Thymus (tissue), 11 donors: ENCODE measurements at regions not wholly inside any gene's neighbourhood (a gene's known extent, or its start where the extent isn't known, plus 50 kb on each side); places are given as distances from the start of the nearest gene placed in this dataset.
"Not testable (repeated sequence)": the region's sequence is repeated elsewhere in the genome, so short reads cannot be mapped to it uniquely, and the experiment has no call there.

Experiments
- DNase-seq, 9 donors: peaks; one replicate each; pipeline ENCODE4 v3.0.0-alpha.2; 2013; ENCODE audit warnings: low spot score in 9 of 9, low read depth in 6 of 9, missing footprints in 1 of 9
- H3K27ac ChIP-seq, 2 donors: one replicate each; pipeline ENCODE4 v1.5.1; 2013; ENCODE audit warnings: control low read depth in 1 of 2, low read depth in 1 of 2, low read length in 1 of 2, mild to moderate bottlenecking in 1 of 2, moderate library complexity in 1 of 2
- H3K27me3 ChIP-seq, 2 donors: one replicate each; pipeline ENCODE4 v1.5.1; 2013; ENCODE audit warnings: low read length in 1 of 2; ENCODE audit not compliant: control insufficient read depth in 2 of 2, insufficient read depth in 1 of 2
- H3K36me3 ChIP-seq, 2 donors: one replicate each; pipeline ENCODE4 v1.5.1; 2013; ENCODE audit warnings: low read length in 1 of 2, mild to moderate bottlenecking in 1 of 2, moderate library complexity in 1 of 2; ENCODE audit not compliant: control insufficient read depth in 2 of 2, insufficient read depth in 2 of 2
- H3K4me1 ChIP-seq, 2 donors: one replicate each; pipeline ENCODE4 v1.5.1; 2013; ENCODE audit warnings: low read length in 2 of 2; ENCODE audit not compliant: control insufficient read depth in 2 of 2, insufficient read depth in 2 of 2
- H3K4me3 ChIP-seq, 2 donors: one replicate each; pipeline ENCODE4 v1.5.1; 2013; ENCODE audit warnings: low read length in 2 of 2, control low read depth in 1 of 2, mild to moderate bottlenecking in 1 of 2
- H3K9me3 ChIP-seq, 2 donors: one replicate each; pipeline ENCODE4 v1.5.1; 2013; ENCODE audit warnings: low read length in 1 of 2, mild to moderate bottlenecking in 1 of 2; ENCODE audit not compliant: control insufficient read depth in 2 of 2, insufficient read depth in 1 of 2
- WGBS: extraction: QIAGEN DNeasy Blood & Tissue Kit; methylation state at CpG from one replicate; pipeline ENCODE4 v1.1.7; 2013; 5-methylcytosine and 5-hydroxymethylcytosine counted together
- donor health status: healthy.

GRCh38 chr10:118805146-118805545 lies 50.4 kb upstream of the CACUL1 start:
- no peak overlapping the region for H3K4me3 ChIP-seq
- no peaks in the 10 kb centered on the region for H3K36me3 ChIP-seq
- no peak overlapping the region for H3K27ac ChIP-seq
- H3K27me3 ChIP-seq, result peaks cover 0 to 3% of the 10 kb centered on the region in 2 donors
- 97% methylated on average over 9 of the region's 9 CpGs for WGBS
- no peaks in the 10 kb centered on the region for H3K9me3 ChIP-seq
- no peaks in the 10 kb centered on the region for H3K4me1 ChIP-seq
- no peak for DNase-seq

GRCh38 chr10:118807512-118808305 lies 52.9 kb upstream of the CACUL1 start:
- no peak for DNase-seq
- WGBS, result 92% methylated on average over 13 of the region's 13 CpGs

GRCh38 chr10:118808601-118809356 lies 54.0 kb upstream of the CACUL1 start:
- Histone ChIP-seq H3K4me3 (no peak overlapping the region), H3K9me3 (no peaks in the 10 kb centered on the region), H3K4me1 (no peaks in the 10 kb centered on the region), H3K36me3 (no peaks in the 10 kb centered on the region), H3K27me3 (peaks cover 0 to 7% of the 10 kb centered on the region in 2 donors), H3K27ac (no peak overlapping the region)
- whole genome bisulfite sequencing, result 93% methylated on average over 21 of the region's 21 CpGs
- DNase-seq, result no peak

More at GRCh38 chr10:118807512-118808305, 52.9 kb upstream of the CACUL1 start:
- H3K9me3 ChIP-seq, result no peaks in the 10 kb centered on the region
- H3K27me3 ChIP-seq, result peaks cover 0 to 7% of the 10 kb centered on the region in 2 donors
- no peak overlapping the region for H3K4me3 ChIP-seq
- no peaks in the 10 kb centered on the region for H3K4me1 ChIP-seq
- H3K36me3 ChIP-seq, result no peaks in the 10 kb centered on the region
- H3K27ac ChIP-seq, result no peak overlapping the region

- Histone ChIP-seq H3K4me3 (no peak overlapping the region), H3K27me3 (peaks cover 0 to 7% of the 10 kb centered on the region in 2 donors), H3K27ac (no peak overlapping the region), H3K36me3 (no peaks in the 10 kb centered on the region), H3K9me3 (no peaks in the 10 kb centered on the region), H3K4me1 (no peaks in the 10 kb centered on the region)
- WGBS, result 84% methylated on average over 20 of the region's 20 CpGs
- DNase-seq, result no peak
Observed at GRCh38 chr10:118809357-118810220, 54.8 kb upstream of the CACUL1 start.

GRCh38 chr10:118810796-118811505 lies 56.2 kb upstream of the CACUL1 start:
- no peak for DNase-seq
- peaks cover 0 to 5% of the 10 kb centered on the region in 2 donors for H3K27me3 ChIP-seq
- no peak overlapping the region for H3K4me3 ChIP-seq
- WGBS, result 69% methylated on average over 5 of the region's 5 CpGs
- no peaks in the 10 kb centered on the region for H3K9me3 ChIP-seq
- H3K27ac ChIP-seq, result no peak overlapping the region
- no peaks in the 10 kb centered on the region for H3K36me3 ChIP-seq
- H3K4me1 ChIP-seq, result no peaks in the 10 kb centered on the region

- peaks cover 0 to 5% of the 10 kb centered on the region in 2 donors for H3K27me3 ChIP-seq
- no peak overlapping the region for H3K4me3 ChIP-seq
- WGBS, result 76% methylated on average over 13 of the region's 13 CpGs
- H3K27ac ChIP-seq, result no peak overlapping the region
- no peaks in the 10 kb centered on the region for H3K4me1 ChIP-seq
- DNase-seq, result no peak
- no peaks in the 10 kb centered on the region for H3K9me3 ChIP-seq
- H3K36me3 ChIP-seq, result no peaks in the 10 kb centered on the region
Observed at GRCh38 chr10:118811675-118812392, 57.1 kb upstream of the CACUL1 start.

GRCh38 chr10:118812393-118812740 lies 57.6 kb upstream of the CACUL1 start:
- H3K27me3 ChIP-seq, result peaks cover 0 to 5% of the 10 kb centered on the region in 2 donors
- 72% methylated on average over 10 of the region's 10 CpGs for WGBS
- DNase-seq, result no peak
- H3K36me3 ChIP-seq, result no peaks in the 10 kb centered on the region
- H3K4me3 ChIP-seq, result no peak overlapping the region
- no peaks in the 10 kb centered on the region for H3K9me3 ChIP-seq
- no peaks in the 10 kb centered on the region for H3K4me1 ChIP-seq
- no peak overlapping the region for H3K27ac ChIP-seq

GRCh38 chr10:118813001-118813400 lies 58.2 kb upstream of the CACUL1 start:
- not testable (repeated sequence) for H3K9me3 ChIP-seq, H3K4me3 ChIP-seq, H3K4me1 ChIP-seq, DNase-seq, H3K36me3 ChIP-seq, H3K27me3 ChIP-seq, H3K27ac ChIP-seq
- WGBS, result 96% methylated on average over 13 of the region's 13 CpGs
